Lower leg skin (tissue), 3 donors: ENCODE measurements at regions not wholly inside any gene's neighbourhood (a gene's known extent, or its start where the extent isn't known, plus 50 kb on each side); places are given as distances from the start of the nearest gene placed in this dataset.

Source experiments
- CTCF ChIP-seq, 3 donors: fragments of 450-650 bp; IDR thresholded peaks; one replicate each; pipeline ENCODE4 v1.5.1; 2016; ENCODE audit warnings: antibody characterized with exemption in 3 of 3, mild to moderate bottlenecking in 3 of 3, moderate library complexity in 2 of 3
- POLR2A ChIP-seq, 2 donors: fragments of 450-650 bp; IDR thresholded peaks; one replicate each; pipeline ENCODE4 v1.6.1; 2016 to 2017; ENCODE audit warnings: antibody characterized with exemption in 2 of 2, mild to moderate bottlenecking in 1 of 2, moderate library complexity in 1 of 2

GRCh38 chr3:110625201-110625747, 446.3 kb upstream of the NECTIN3 start:
- no peak for TF ChIP-seq CTCF (IDR thresholded peaks at IDR 0.05)
- no peak for TF ChIP-seq POLR2A (IDR thresholded peaks at IDR 0.05)
